ENCODE measurements at regions not wholly inside any gene's neighbourhood (a gene's known extent, or its start where the extent isn't known, plus 50 kb on each side); places are given as distances from the start of the nearest gene placed in this dataset.

GRCh38 chr12:17759982-17760381 is 330.0 kb downstream of the RERGL start:
- no peaks in the 10 kb centered on the region for H3K36me3 Mint-ChIP-seq
- H3K27me3 Mint-ChIP-seq, result no peaks in the 10 kb centered on the region
- ATAC-seq (no peak), DNase-seq (no peak)
- H3K27ac Mint-ChIP-seq, result no peak overlapping the region
- H3K4me1 Mint-ChIP-seq, result no peaks in the 10 kb centered on the region
- CTCF ChIA-PET, result no interaction called here
- H3K4me3 Mint-ChIP-seq, result no peak overlapping the region
- peaks cover 19% of the 10 kb centered on the region for H3K9me3 Mint-ChIP-seq (ENCODE audit: low read depth)
